ENCODE measurements at regions not wholly inside any gene's neighbourhood (a gene's known extent, or its start where the extent isn't known, plus 50 kb on each side); places are given as distances from the start of the nearest gene placed in this dataset.

- TF ChIP-seq, protein P1, sequence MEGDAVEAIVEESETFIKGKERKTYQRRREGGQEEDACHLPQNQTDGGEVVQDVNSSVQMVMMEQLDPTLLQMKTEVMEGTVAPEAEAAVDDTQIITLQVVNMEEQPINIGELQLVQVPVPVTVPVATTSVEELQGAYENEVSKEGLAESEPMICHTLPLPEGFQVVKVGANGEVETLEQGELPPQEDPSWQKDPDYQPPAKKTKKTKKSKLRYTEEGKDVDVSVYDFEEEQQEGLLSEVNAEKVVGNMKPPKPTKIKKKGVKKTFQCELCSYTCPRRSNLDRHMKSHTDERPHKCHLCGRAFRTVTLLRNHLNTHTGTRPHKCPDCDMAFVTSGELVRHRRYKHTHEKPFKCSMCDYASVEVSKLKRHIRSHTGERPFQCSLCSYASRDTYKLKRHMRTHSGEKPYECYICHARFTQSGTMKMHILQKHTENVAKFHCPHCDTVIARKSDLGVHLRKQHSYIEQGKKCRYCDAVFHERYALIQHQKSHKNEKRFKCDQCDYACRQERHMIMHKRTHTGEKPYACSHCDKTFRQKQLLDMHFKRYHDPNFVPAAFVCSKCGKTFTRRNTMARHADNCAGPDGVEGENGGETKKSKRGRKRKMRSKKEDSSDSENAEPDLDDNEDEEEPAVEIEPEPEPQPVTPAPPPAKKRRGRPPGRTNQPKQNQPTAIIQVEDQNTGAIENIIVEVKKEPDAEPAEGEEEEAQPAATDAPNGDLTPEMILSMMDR (conservative IDR thresholded peaks at IDR 0.05; ENCODE audit: low read length): no peak
- no peak overlapping the region for H3K4me3 ChIP-seq (ENCODE audit: low read length)
- no peak for DNase-seq (ENCODE audit: low read depth)
Measured at GRCh38 chr12:118571730-118572129, 195.4 kb downstream of the SUDS3 start.

DNA sequence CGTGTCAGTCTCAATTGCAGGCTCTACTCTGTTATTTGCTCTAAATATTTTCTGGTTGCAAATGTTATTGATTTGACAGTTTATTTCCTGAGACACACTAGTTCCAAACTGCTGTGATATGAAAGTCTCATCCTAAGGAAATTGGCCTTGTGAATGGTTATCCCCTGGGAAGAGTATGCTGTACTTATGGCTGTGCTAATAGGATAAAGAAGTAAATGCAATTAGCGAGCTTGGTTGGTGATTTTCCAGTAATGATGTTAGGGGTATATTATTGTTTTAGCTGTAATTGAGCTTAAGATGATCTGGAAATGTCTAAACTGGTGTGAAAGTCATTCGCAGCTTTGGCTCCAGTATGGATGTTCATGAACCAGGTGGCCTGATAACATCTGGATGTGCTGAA lies 197.9 kb downstream of the SUDS3 start:
- H3K4me3 ChIP-seq (ENCODE audit: low read length): no peak overlapping the region
- TF ChIP-seq, protein P1 (conservative IDR thresholded peaks at IDR 0.05; ENCODE audit: low read length): no peak
- DNase-seq (ENCODE audit: low read depth): no peak

- DNase-seq (ENCODE audit: low read depth): no peak
- TF ChIP-seq, protein P1 (conservative IDR thresholded peaks at IDR 0.05; ENCODE audit: low read length): no peak
Measured at GRCh38 chr12:118575730-118576129, 199.4 kb downstream of the SUDS3 start.

DNA sequence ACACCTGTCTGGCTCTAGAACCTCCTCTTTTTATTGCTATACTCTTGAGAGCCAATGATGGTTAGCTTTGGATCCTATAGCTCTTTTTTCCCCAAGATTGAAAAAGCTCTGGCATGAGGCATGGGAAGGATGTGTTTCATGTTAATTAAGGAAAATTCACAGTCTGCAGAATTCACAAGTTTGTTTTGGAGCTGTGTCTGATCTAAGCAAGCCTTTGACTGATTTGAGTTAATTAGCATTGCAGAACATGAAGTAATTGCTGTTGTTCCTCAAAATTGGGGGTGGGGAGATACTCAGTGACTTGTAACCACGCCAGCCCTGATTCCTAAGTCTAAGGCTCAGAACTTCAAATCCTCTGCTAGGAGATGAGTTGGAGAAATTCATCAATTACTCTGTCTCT lies 205.0 kb downstream of the SUDS3 start:
- no peak overlapping the region for H3K4me3 ChIP-seq (ENCODE audit: low read length)
- DNase-seq (ENCODE audit: low read depth): no peak
- TF ChIP-seq, protein P1 (conservative IDR thresholded peaks at IDR 0.05; ENCODE audit: low read length): no peak

More at GRCh38 chr12:118575730-118576129, 199.4 kb downstream of the SUDS3 start:
- H3K4me3 ChIP-seq (ENCODE audit: low read length): no peak overlapping the region

DNA sequence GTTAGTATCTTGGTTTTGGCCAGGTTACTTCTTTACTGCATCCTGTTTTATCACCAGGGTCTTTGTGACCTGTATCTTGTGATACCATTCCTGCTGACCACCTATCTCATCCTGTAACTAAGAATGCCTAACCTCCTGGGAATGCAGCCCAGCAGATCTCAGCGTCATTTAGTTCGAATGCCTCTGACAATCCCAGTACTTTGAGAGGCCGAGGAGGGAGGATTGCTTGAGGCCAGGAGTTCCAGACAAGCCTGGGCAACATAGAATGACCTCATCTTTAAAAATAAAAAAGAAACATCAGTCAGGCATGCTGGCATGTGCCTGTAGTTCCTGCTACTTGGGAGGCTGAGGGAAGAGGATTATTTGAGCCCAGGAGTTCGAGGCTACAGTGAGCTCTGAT lies 206.5 kb downstream of the SUDS3 start:
- TF ChIP-seq, protein P1 (conservative IDR thresholded peaks at IDR 0.05; ENCODE audit: low read length): no peak
- DNase-seq (ENCODE audit: low read depth): no peak

DNA sequence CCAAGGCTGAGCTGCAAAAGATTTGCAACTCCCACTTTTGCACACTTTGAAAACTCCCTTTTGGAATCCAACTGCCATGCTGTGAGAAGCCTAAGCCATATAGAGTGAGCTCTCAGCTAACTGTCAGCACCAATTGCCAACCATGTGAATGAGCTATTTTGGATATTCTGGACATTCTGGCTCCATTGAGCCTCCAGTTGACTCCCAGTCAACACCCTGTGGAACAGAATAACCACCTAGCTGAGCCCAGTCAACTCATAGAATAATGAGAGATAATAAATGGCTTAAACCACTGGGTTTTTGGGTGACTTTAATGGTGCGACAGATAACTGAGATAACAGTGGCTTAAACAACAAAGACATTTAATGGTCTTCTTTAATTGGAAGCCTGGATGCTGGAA lies 210.1 kb downstream of the SUDS3 start:
- TF ChIP-seq, protein P1 (conservative IDR thresholded peaks at IDR 0.05; ENCODE audit: low read length): no peak
- no peak overlapping the region for H3K4me3 ChIP-seq (ENCODE audit: low read length)

More for the DNA sequence above, 206.5 kb downstream of the SUDS3 start:
- H3K4me3 ChIP-seq (ENCODE audit: low read length): no peak overlapping the region

DNA sequence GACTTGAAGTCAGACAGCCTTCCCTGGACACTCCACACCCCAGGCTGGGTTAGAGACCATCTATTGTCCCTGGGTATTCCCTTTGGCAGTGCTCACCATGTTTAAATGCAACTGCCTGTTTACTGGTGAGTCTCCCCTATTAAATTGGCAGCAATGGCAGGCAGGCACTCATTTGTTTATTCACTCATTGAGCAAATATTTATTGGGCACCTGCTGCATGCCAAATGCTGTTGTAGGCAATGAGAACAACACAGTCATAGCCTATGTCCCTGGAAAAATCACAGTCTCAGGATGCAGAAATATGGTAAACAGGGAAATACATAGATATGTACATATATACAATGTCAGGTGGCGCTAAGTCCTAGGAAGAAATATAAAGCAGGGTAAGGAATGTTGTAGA lies 212.8 kb downstream of the SUDS3 start:
- TF ChIP-seq, protein P1 (conservative IDR thresholded peaks at IDR 0.05; ENCODE audit: low read length): no peak
- no peak overlapping the region for H3K4me3 ChIP-seq (ENCODE audit: low read length)
- no peak for DNase-seq (ENCODE audit: low read depth)

More for the DNA sequence above, 210.1 kb downstream of the SUDS3 start:
- DNase-seq (ENCODE audit: low read depth): no peak

Measured in AG10803 (cell line).